ENCODE measurements at regions not wholly inside any gene's neighbourhood (a gene's known extent, or its start where the extent isn't known, plus 50 kb on each side); places are given as distances from the start of the nearest gene placed in this dataset.

DNA sequence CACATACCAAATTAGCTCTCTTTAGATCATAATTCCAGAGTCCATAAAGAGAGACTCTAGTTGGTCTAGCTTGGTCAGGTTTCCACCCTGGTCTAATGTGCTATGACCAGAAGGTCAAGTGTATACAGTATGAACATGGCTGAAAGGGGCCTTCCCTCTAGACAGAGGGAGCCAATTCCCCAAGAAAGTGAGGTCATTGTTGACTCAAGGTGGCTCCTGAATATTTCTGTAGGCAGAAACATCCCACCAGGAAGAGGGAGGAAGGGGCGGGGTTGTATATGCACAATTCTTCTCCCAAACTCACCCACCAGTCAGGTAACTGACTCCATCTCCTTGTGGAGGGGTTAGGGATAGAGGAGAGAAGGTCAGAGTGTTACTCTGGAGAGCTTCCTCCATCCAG lies 281.8 kb upstream of the PLET1 start:
- TF ChIP-seq TAF1 (IDR thresholded peaks at IDR 0.05; ENCODE audit: borderline replicate concordance, insufficient read depth, low read length) = no peak
- no peak for TF ChIP-seq POLR2AphosphoS5 (IDR thresholded peaks at IDR 0.05; ENCODE audit: low read depth, low read length)
- TF ChIP-seq, protein P1, sequence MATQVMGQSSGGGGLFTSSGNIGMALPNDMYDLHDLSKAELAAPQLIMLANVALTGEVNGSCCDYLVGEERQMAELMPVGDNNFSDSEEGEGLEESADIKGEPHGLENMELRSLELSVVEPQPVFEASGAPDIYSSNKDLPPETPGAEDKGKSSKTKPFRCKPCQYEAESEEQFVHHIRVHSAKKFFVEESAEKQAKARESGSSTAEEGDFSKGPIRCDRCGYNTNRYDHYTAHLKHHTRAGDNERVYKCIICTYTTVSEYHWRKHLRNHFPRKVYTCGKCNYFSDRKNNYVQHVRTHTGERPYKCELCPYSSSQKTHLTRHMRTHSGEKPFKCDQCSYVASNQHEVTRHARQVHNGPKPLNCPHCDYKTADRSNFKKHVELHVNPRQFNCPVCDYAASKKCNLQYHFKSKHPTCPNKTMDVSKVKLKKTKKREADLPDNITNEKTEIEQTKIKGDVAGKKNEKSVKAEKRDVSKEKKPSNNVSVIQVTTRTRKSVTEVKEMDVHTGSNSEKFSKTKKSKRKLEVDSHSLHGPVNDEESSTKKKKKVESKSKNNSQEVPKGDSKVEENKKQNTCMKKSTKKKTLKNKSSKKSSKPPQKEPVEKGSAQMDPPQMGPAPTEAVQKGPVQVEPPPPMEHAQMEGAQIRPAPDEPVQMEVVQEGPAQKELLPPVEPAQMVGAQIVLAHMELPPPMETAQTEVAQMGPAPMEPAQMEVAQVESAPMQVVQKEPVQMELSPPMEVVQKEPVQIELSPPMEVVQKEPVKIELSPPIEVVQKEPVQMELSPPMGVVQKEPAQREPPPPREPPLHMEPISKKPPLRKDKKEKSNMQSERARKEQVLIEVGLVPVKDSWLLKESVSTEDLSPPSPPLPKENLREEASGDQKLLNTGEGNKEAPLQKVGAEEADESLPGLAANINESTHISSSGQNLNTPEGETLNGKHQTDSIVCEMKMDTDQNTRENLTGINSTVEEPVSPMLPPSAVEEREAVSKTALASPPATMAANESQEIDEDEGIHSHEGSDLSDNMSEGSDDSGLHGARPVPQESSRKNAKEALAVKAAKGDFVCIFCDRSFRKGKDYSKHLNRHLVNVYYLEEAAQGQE (IDR thresholded peaks at IDR 0.05; ENCODE audit: insufficient read depth in 1 of 2, low read depth in 2 of 2, low read length in 2 of 2) = no peak
- no peak for TF ChIP-seq FOXP2 (optimal IDR thresholded peaks at IDR 0.05; ENCODE audit: borderline replicate concordance, extremely low read depth, extremely low read length, insufficient read depth)
